Panc1 (cell line): ENCODE measurements at regions not wholly inside any gene's neighbourhood (a gene's known extent, or its start where the extent isn't known, plus 50 kb on each side); places are given as distances from the start of the nearest gene placed in this dataset.

ENCODE experiments used
- ATAC-seq: fragments of 200-7000 bp; cut with Tn5 transposase; 2 replicates; pipeline ENCODE4 v1.9.1; 2020; ENCODE audit warnings: mild to moderate bottlenecking, moderate library complexity
- BruUV-seq: library from RNA; stranded (reverse); fragments of 400-500 nt; replicated peaks from 2 replicates; lab custom pipeline; 2021; lab: Mats Ljungman, UMichigan
- CTCF ChIA-PET: fragments of 300-600 bp; sonication (Branson Sonifier 250); formaldehyde crosslinking; loops from one replicate; lab custom pipeline; 2022; ENCODE audit warnings: antibody characterized with exemption; lab: Charles Lee
- POLR2A ChIA-PET: fragments of 300-600 bp; sonication (Branson Sonifier 250); formaldehyde crosslinking; loops from one replicate; lab custom pipeline; 2022; ENCODE audit warnings: antibody characterized with exemption; lab: Charles Lee
- DNase-seq: peaks from one replicate; pipeline ENCODE4 v3.0.0-alpha.2; 2010; ENCODE audit warnings: low read depth, low spot score
- H3K27ac ChIP-seq: 2 replicates; pipeline ENCODE4 v1.5.1; 2011; ENCODE audit warnings: mild to moderate bottlenecking, low read length, inconsistent platforms
- H3K27me3 ChIP-seq: fragments of 200-500 bp; sonication (Bioruptor generic); 2 replicates; pipeline ENCODE4 v1.6.0; 2014; ENCODE audit warnings: low read length, inconsistent platforms; ENCODE audit not compliant: control insufficient read depth, insufficient read depth
- H3K36me3 ChIP-seq: fragments of 200-500 bp; sonication (Bioruptor generic); 2 replicates; pipeline ENCODE4 v1.5.1; 2014; ENCODE audit warnings: inconsistent platforms, mild to moderate bottlenecking, low read length, moderate library complexity; ENCODE audit not compliant: control insufficient read depth, insufficient read depth
- H3K4me1 ChIP-seq: 2 replicates; pipeline ENCODE4 v1.5.1; 2011; ENCODE audit warnings: inconsistent platforms, mild to moderate bottlenecking, low read length, moderate library complexity; ENCODE audit not compliant: control insufficient read depth, insufficient read depth
- H3K4me3 ChIP-seq, 2 experiments: 2 replicates each; pipeline ENCODE4 v1.5.1; 2011 to 2012; ENCODE audit warnings: low read depth in 2 of 2, low read length in 2 of 2, mild to moderate bottlenecking in 2 of 2, inconsistent platforms in 1 of 2, moderate library complexity in 1 of 2
- H3K9me3 ChIP-seq: fragments of 200-500 bp; sonication (Bioruptor generic); 2 replicates; pipeline ENCODE4 v1.5.1; 2014; ENCODE audit warnings: low read depth, mild to moderate bottlenecking, inconsistent platforms, low read length, moderate library complexity; ENCODE audit not compliant: control insufficient read depth, insufficient read depth
- POLR2AphosphoS5 ChIP-seq: IDR thresholded peaks from 2 replicates; pipeline ENCODE4 v1.6.1; 2012; ENCODE audit warnings: mild to moderate bottlenecking, low read depth, low read length, moderate library complexity
- SIN3A ChIP-seq: IDR thresholded peaks from 2 replicates; pipeline ENCODE4 v1.6.1; 2012; ENCODE audit warnings: low read depth, mild to moderate bottlenecking, low read length, moderate library complexity, borderline replicate concordance; ENCODE audit not compliant: insufficient read depth
- TCF7L2 ChIP-seq: IDR thresholded peaks from 2 replicates; pipeline ENCODE4 v1.6.1; 2011; ENCODE audit warnings: mild to moderate bottlenecking, low read depth, low read length, inconsistent platforms
- in situ Hi-C: cut with HindIII; loops from 2 replicates; pipeline ENCODE4 v1.10.0; 2016; ENCODE audit warnings: low sequenced_read_pairs, low pct_unique_long_range_greater_than_20kb
- intact Hi-C: fragments of 100-400 bp; cut with micrococcal nuclease; formaldehyde crosslinking; loops from one replicate; pipeline ENCODE4 v1.10.0; 2022; ENCODE audit not compliant: unreplicated experiment
- TF ChIP-seq, protein P1 (sequence below): fragments of 450-650 bp; IDR thresholded peaks from 2 replicates; pipeline ENCODE4 v1.5.1; 2017; ENCODE audit warnings: mild to moderate bottlenecking
- TF ChIP-seq, protein P2 (sequence below), 2 experiments: IDR thresholded peaks; 2 replicates each; pipeline ENCODE4 v1.6.1; 2011 to 2012; ENCODE audit warnings: low read depth in 2 of 2, control low read depth in 1 of 2, low read length in 1 of 2, mild to moderate bottlenecking in 1 of 2, moderate library complexity in 1 of 2; ENCODE audit not compliant: insufficient read depth in 1 of 2

DNA sequence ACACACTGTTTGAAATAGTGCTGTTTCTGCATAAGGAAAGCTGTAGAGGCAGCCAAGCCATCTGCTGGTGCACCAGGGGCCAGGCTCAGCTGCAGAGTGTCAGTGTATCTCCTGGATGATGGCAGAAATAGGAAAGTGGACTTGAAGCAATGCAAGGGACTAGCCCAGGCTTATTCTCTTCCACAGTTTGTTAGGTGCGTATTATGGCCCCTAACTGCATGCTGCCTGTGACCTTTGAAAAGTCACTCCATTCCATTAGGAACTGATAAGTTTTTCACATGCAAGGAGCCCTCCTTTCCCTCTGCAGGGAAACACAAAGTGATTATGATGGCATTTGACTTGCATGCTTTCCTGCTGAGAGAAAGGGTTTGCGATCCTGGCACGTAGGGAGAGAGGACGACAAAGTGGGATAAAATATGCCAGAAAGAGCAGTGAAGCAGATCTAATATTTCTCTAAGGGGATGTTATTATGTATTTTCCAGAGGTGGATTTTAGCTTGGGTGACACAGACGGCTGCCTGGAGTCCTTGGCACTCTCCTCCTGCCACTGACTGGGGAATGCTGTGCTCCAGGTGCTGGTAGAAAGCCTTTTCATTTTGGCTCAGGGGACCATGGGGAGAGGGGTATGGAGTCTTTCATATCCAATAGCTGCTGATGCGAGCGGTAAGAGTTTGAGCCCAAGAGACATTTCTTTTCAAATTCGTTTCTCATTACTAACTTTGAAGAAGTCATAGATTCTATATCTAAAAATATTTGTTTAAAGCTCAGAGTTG is 402.1 kb upstream of the B3GALT2 start:
- POLR2A ChIA-PET, result no interaction called here
- intact Hi-C loops (no loop called here), in situ Hi-C loops (no loop called here)
- Histone ChIP-seq H3K27me3 (no peaks in the 10 kb centered on the region; the same call in 1 of the 2 replicates), H3K9me3 (no peaks in the 10 kb centered on the region), H3K4me1 (no peaks in the 10 kb centered on the region; the same call in 1 of the 2 replicates), H3K4me3 (no peak overlapping the region), H3K27ac (no peak overlapping the region), H3K36me3 (no peaks in the 10 kb centered on the region)
- no peak for DNase-seq
- CTCF ChIA-PET, result no interaction called here
- no TSS peak for BruUV-seq
- TF ChIP-seq, protein P1, sequence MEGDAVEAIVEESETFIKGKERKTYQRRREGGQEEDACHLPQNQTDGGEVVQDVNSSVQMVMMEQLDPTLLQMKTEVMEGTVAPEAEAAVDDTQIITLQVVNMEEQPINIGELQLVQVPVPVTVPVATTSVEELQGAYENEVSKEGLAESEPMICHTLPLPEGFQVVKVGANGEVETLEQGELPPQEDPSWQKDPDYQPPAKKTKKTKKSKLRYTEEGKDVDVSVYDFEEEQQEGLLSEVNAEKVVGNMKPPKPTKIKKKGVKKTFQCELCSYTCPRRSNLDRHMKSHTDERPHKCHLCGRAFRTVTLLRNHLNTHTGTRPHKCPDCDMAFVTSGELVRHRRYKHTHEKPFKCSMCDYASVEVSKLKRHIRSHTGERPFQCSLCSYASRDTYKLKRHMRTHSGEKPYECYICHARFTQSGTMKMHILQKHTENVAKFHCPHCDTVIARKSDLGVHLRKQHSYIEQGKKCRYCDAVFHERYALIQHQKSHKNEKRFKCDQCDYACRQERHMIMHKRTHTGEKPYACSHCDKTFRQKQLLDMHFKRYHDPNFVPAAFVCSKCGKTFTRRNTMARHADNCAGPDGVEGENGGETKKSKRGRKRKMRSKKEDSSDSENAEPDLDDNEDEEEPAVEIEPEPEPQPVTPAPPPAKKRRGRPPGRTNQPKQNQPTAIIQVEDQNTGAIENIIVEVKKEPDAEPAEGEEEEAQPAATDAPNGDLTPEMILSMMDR, result no peak
- TF ChIP-seq, protein P2, sequence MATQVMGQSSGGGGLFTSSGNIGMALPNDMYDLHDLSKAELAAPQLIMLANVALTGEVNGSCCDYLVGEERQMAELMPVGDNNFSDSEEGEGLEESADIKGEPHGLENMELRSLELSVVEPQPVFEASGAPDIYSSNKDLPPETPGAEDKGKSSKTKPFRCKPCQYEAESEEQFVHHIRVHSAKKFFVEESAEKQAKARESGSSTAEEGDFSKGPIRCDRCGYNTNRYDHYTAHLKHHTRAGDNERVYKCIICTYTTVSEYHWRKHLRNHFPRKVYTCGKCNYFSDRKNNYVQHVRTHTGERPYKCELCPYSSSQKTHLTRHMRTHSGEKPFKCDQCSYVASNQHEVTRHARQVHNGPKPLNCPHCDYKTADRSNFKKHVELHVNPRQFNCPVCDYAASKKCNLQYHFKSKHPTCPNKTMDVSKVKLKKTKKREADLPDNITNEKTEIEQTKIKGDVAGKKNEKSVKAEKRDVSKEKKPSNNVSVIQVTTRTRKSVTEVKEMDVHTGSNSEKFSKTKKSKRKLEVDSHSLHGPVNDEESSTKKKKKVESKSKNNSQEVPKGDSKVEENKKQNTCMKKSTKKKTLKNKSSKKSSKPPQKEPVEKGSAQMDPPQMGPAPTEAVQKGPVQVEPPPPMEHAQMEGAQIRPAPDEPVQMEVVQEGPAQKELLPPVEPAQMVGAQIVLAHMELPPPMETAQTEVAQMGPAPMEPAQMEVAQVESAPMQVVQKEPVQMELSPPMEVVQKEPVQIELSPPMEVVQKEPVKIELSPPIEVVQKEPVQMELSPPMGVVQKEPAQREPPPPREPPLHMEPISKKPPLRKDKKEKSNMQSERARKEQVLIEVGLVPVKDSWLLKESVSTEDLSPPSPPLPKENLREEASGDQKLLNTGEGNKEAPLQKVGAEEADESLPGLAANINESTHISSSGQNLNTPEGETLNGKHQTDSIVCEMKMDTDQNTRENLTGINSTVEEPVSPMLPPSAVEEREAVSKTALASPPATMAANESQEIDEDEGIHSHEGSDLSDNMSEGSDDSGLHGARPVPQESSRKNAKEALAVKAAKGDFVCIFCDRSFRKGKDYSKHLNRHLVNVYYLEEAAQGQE (IDR thresholded peaks at IDR 0.05; ENCODE audit: insufficient read depth in 1 of 2, low read depth in 2 of 2, low read length in 1 of 2), result no peak
- TF ChIP-seq TCF7L2, result no peak
- no peak for TF ChIP-seq SIN3A
- no peak for TF ChIP-seq POLR2AphosphoS5
- no peak for ATAC-seq

DNA sequence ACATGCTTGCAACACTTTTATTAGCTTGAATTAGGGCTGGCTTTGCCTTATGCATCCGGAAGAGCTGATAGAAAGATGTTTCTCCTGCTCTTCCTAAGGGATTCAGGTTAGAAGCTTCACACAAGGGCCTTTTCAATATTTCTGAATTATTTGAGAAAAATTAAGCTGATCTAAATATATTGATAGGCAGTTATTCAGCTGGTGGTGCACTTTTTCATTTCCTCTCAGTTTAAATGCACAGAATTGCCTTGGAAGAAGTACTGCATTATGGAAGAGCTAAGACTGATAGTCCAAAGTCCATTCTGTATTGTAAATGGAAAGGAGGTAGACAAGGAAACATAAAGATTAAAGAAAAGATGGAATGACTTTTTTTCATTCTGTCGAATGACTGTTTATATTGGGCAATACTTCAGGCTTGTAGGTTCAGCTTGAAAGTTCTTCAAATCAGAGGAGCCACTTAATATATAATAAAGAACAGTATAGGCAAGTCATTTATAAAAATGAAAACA is 398.4 kb upstream of the B3GALT2 start:
- POLR2A ChIA-PET, result interaction anchor here (0.7 kb wide), 1 partner anchor 1703 kb away, joined by 5 read pairs; no protein-coding TSS in a partner anchor
- no peaks in the 10 kb centered on the region for H3K4me1 ChIP-seq
- no peaks in the 10 kb centered on the region for H3K27me3 ChIP-seq
- no peaks in the 10 kb centered on the region for H3K36me3 ChIP-seq
- CTCF ChIA-PET, result no interaction called here
- BruUV-seq, result no TSS peak
- DNase-seq (no peak), ATAC-seq (no peak)
- intact Hi-C loops, result no loop called here
- H3K9me3 ChIP-seq, result no peaks in the 10 kb centered on the region
- in situ Hi-C loops, result no loop called here
- no peak overlapping the region for H3K4me3 ChIP-seq
- H3K27ac ChIP-seq, result no peak overlapping the region
- TF ChIP-seq, protein P1, result no peak
- TF ChIP-seq SIN3A (no peak), TCF7L2 (no peak), POLR2AphosphoS5 (no peak)
- TF ChIP-seq, protein P2 (IDR thresholded peaks at IDR 0.05; ENCODE audit: insufficient read depth in 1 of 2, low read depth in 2 of 2, low read length in 1 of 2), result no peak
